Activated naive CD4-positive, alpha-beta T cell treated with anti-CD3 and anti-CD28 coated beads, Interleukin-2, amount 50 U/mL, for 72 hours (primary cell): ENCODE measurements at regions not wholly inside any gene's neighbourhood (a gene's known extent, or its start where the extent isn't known, plus 50 kb on each side); places are given as distances from the start of the nearest gene placed in this dataset.
"Not testable (repeated sequence)": the region's sequence is repeated elsewhere in the genome, so short reads cannot be mapped to it uniquely, and the experiment has no call there.

ENCODE experiments used
- ATAC-seq, 2 donors: fragments of 150-1000 bp; cut with Tn5 transposase; 2 replicates each; pipeline ENCODE4 v1.10.0; 2021; ENCODE audit warnings: mild to moderate bottlenecking in 2 of 2, moderate library complexity in 2 of 2
- DNase-seq, 2 donors: peaks; one replicate each; pipeline ENCODE4 v3.0.0; 2021 to 2022; ENCODE audit warnings: low spot score in 2 of 2
- H3K27ac Mint-ChIP-seq, 2 donors: one replicate each; pipeline ENCODE4 v1.8.0; 2022; ENCODE audit warnings: mild to moderate bottlenecking in 2 of 2, mixed read lengths in 2 of 2
- H3K36me3 Mint-ChIP-seq, 2 donors: one replicate each; pipeline ENCODE4 v1.8.0; 2022; ENCODE audit warnings: mixed read lengths in 2 of 2
- H3K9me3 Mint-ChIP-seq, 2 donors: one replicate each; pipeline ENCODE4 v1.8.0; 2022; ENCODE audit warnings: mixed read lengths in 2 of 2

DNA sequence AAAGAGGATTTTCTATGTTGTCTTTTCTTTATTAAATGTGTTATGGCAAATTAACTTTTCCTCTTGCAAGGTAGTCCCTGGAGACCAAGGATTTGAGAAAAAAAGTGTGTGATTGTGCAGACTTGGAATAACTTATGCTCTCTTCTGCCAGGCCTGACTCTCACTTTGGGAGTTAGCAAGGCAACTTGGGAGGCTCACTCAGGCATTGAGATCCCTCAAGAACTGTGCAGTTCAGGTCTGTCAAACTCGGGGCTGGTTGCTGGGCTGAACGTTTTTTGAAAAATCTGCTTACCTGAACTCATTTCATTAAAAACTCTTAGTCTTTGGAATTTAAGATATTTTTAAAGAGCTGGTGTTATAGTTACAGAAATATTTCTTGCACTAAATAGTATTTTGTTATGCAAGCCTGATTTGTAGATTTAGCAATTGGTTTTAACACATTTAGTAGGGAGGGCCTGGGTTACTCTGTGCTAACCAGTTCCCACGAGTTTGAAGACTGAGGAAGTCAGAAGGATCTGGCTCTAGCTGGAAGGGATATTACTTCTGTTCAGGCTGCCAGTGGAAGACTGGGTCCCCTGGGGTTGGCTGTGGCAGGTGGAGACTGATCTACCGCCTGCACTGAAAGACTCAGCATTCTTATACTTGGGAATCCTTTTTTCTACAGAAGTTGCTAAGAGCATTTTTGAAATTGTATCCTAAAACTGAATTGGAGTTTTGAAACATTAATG, 150.4 kb upstream of the PCSK5 start:
- DNase-seq (no peak), ATAC-seq (no peak)
- Mint-ChIP-seq H3K36me3 (no peaks in the 10 kb centered on the region), H3K27ac (no peak overlapping the region), H3K9me3 (peaks cover 0 to 4% of the 10 kb centered on the region in 2 donors)

GRCh38 chr9:75743855-75744254, 146.6 kb upstream of the PCSK5 start:
- H3K36me3 Mint-ChIP-seq: no peaks in the 10 kb centered on the region
- DNase-seq: no peak
- peaks cover 0 to 4% of the 10 kb centered on the region in 2 donors for H3K9me3 Mint-ChIP-seq
- H3K27ac Mint-ChIP-seq: no peak overlapping the region
- ATAC-seq: no peak

GRCh38 chr9:75754080-75754479, 136.4 kb upstream of the PCSK5 start:
- DNase-seq (no peak), ATAC-seq (no peak)
- H3K27ac Mint-ChIP-seq: no peak overlapping the region
- H3K36me3 Mint-ChIP-seq: peaks cover 0 to 5% of the 10 kb centered on the region in 2 donors
- peaks cover 0 to 5% of the 10 kb centered on the region in 2 donors for H3K9me3 Mint-ChIP-seq

GRCh38 chr9:75775166-75775565, 115.3 kb upstream of the PCSK5 start:
- H3K36me3 Mint-ChIP-seq: no peaks in the 10 kb centered on the region
- peak in 1 of 2 donors; percentile 72 for ATAC-seq
- DNase-seq: no peak

GRCh38 chr9:75775966-75776691, 114.3 kb upstream of the PCSK5 start:
- DNase-seq (no peak), ATAC-seq (no peak)
- Mint-ChIP-seq H3K36me3 (no peaks in the 10 kb centered on the region), H3K27ac (no peak overlapping the region), H3K9me3 (peaks cover 0 to 5% of the 10 kb centered on the region in 2 donors)

More at GRCh38 chr9:75775166-75775565, 115.3 kb upstream of the PCSK5 start:
- Mint-ChIP-seq H3K9me3 (peaks cover 0 to 5% of the 10 kb centered on the region in 2 donors), H3K27ac (no peak overlapping the region)

DNA sequence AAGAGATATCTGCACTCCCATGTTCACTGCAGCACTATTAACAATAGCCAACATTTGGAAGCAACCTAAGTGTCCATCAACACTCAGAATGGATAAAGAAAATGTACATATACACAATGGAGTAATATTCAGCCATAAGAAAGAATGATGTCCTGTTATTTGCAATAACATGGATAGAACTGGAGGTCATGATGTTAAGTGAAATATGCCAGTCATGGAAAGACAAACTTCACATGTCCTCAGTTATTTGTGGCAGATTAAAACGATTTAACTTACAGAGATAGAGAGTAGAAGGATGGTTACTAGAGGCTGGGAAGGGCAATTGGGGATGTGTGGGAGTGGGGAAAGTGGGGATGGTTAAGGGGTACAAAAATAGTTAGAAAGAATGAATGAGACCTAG, 110.3 kb upstream of the PCSK5 start:
- DNase-seq (no peak), ATAC-seq (no peak)
- peaks cover 0 to 5% of the 10 kb centered on the region in 2 donors for H3K9me3 Mint-ChIP-seq
- H3K36me3 Mint-ChIP-seq: no peaks in the 10 kb centered on the region
- H3K27ac Mint-ChIP-seq: no peak overlapping the region

DNA sequence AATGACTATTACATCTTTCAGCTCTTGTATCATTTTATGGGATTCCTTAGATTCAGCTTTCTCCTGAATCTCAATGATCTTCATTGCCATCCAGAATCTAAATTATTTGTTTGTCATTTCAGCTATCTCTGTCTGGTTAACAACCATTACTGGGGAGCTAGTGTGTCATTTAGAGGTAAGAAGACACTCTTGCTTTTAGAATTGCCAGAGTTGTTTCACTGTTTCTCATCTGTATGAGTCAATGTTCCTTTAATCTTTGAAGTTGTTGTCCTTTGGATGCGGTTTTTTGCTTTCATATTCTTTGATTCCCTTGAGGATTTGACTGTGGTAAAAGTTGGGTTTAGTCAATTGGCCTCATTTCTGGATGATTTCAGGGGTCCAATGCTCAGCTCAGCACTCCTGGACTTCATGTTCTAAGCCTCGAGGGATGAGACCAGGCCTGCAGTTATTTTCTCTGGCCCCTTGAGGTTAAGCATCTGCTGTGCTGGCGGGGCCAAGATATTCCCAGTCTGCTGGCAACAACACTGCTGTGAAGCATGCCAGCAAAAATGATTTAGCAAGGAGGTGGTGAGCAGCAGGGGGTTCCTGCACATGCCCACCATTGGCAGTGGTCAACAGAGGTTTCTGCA, 102.4 kb upstream of the PCSK5 start:
- H3K9me3 Mint-ChIP-seq: peaks cover 4 to 8% of the 10 kb centered on the region in 2 donors
- no peak overlapping the region for H3K27ac Mint-ChIP-seq
- DNase-seq: peak in 1 of 2 donors; percentile 7
- no peaks in the 10 kb centered on the region for H3K36me3 Mint-ChIP-seq
- ATAC-seq: peak; percentile 26 to 96

DNA sequence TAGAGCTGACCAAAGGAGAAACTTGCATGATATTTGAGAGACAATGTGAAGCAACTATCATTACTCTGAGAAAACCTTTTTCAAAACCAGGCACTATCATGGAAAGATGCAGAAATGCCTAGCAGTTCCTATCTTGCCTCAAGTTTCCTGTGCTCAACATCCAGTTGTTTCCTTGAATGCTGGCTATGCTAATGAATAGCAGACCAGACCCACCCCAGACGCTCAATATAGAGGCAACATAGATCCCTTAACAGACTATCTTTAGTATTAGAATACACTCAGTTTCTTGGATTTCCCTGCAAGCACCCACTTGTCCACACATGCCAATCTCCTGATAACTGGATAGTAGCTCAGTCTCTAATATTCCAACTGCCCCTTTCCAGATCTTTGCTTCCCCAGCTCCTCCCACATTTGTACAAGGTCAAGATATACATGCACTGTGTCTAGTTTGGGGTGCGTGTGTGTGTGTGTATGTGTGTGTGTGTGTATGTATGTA, 93.3 kb upstream of the PCSK5 start:
- H3K9me3 Mint-ChIP-seq: no peaks in the 10 kb centered on the region
- no peak overlapping the region for H3K27ac Mint-ChIP-seq
- no peaks in the 10 kb centered on the region for H3K36me3 Mint-ChIP-seq
- ATAC-seq: no peak
- no peak for DNase-seq

DNA sequence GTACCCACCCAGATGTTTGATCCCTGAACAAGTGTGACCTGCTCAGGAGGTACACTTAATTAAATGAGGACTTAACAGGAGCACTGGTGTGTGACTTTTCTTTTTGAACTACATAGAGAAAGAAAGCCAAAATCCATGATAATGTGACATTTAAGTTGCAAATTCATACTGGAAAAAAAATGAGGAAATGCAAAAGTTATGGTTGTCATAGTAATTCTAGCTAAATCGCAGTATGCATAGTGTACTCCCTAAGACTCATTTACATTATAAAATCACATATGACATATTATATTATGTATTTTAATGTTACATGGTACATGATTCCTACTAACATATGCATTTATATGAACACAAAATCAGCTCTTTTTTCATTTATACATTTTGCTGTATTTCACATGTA, 92.0 kb upstream of the PCSK5 start:
- ATAC-seq (no peak), DNase-seq (no peak)
- no peaks in the 10 kb centered on the region for H3K9me3 Mint-ChIP-seq
- no peak overlapping the region for H3K27ac Mint-ChIP-seq
- H3K36me3 Mint-ChIP-seq: no peaks in the 10 kb centered on the region

GRCh38 chr9:75803130-75803529, 87.3 kb upstream of the PCSK5 start:
- Mint-ChIP-seq H3K9me3 (no peaks in the 10 kb centered on the region), H3K27ac (no peak overlapping the region)
- ATAC-seq: no peak

DNA sequence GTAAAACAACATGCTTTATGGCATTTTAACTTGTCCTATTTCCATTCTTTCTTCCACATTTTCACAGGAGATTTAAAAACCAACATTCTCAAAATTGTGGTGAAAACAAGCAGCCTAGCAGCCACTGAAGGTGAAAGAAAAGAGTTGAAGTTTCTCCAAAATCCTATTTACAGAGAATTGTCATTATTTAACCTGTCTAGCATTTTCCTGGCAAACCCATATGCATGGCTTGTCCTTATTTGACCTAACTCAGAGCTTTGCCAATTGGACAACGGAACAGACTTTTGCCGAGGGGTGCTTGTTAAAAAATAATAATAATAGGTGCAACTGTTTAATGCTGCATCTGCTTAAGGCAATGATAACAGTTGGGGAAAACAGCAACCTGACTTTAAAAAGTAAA, 80.4 kb upstream of the PCSK5 start:
- Mint-ChIP-seq H3K36me3 (peaks cover 0 to 12% of the 10 kb centered on the region in 2 donors), H3K9me3 (peaks cover 15 to 23% of the 10 kb centered on the region in 2 donors), H3K27ac (no peak overlapping the region)
- DNase-seq (no peak), ATAC-seq (no peak)

More at GRCh38 chr9:75803130-75803529, 87.3 kb upstream of the PCSK5 start:
- no peaks in the 10 kb centered on the region for H3K36me3 Mint-ChIP-seq
- DNase-seq: no peak

- ATAC-seq (no peak), DNase-seq (no peak)
- Mint-ChIP-seq H3K9me3 (peaks cover 17 to 23% of the 10 kb centered on the region in 2 donors), H3K27ac (no peak overlapping the region), H3K36me3 (peaks cover 0 to 12% of the 10 kb centered on the region in 2 donors)
Observed at GRCh38 chr9:75811692-75812091, 78.8 kb upstream of the PCSK5 start.

DNA sequence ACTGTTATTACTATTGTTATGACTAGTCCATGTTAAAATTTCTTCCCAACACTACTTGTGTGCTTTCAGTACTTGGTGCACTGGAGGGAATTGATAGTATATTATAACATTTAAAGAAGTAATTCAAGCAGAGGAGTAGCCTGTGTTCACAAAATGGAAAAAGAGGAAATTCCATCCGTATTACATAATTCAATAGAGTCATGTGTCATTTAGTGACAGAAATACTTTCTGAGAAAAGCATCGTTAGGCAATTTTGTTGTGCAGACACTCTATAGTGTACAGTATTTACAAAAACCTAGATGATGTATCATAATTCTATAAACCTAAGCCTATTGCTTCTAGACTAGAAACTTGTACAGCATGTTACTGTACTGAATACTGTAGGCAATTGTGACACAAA, 78.3 kb upstream of the PCSK5 start:
- peaks cover 0 to 12% of the 10 kb centered on the region in 2 donors for H3K36me3 Mint-ChIP-seq
- ATAC-seq: no peak
- peaks cover 19 to 23% of the 10 kb centered on the region in 2 donors for H3K9me3 Mint-ChIP-seq
- DNase-seq: no peak
- no peak overlapping the region for H3K27ac Mint-ChIP-seq

- Mint-ChIP-seq H3K36me3 (peaks cover 0 to 18% of the 10 kb centered on the region in 2 donors), H3K9me3 (peaks cover 19 to 23% of the 10 kb centered on the region in 2 donors), H3K27ac (no peak overlapping the region)
- DNase-seq: no peak
- ATAC-seq: no peak
Observed at GRCh38 chr9:75814667-75815066, 75.8 kb upstream of the PCSK5 start.

GRCh38 chr9:75820471-75821115, 69.9 kb upstream of the PCSK5 start:
- H3K9me3 Mint-ChIP-seq, H3K27ac Mint-ChIP-seq, ATAC-seq, DNase-seq: not testable (repeated sequence)
- H3K36me3 Mint-ChIP-seq: peaks cover 0 to 11% of the 10 kb centered on the region in 2 donors

DNA sequence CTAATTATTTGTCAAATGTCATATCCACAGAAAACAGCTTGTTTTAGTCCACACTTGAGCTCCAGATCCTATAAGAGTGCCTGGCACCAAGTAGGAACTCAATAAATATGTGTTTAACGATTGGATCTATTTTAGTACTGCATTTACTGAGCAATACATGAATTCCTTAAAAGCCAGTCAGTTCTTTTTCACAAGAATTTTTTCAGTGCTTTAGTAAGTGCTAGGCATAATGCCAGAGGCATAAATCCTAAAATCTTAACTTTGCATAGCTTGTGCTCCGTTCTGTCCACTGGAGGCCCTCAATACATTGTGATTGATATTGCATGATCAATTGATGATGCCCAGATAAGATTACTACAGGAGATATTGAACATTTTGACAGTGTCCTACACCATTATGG, 67.3 kb upstream of the PCSK5 start:
- H3K36me3 Mint-ChIP-seq: peaks cover 0 to 11% of the 10 kb centered on the region in 2 donors
- no peaks in the 10 kb centered on the region for H3K9me3 Mint-ChIP-seq
- ATAC-seq: no peak
- DNase-seq: no peak
- H3K27ac Mint-ChIP-seq: no peak overlapping the region
